ENCODE measurements at regions not wholly inside any gene's neighbourhood (a gene's known extent, or its start where the extent isn't known, plus 50 kb on each side); places are given as distances from the start of the nearest gene placed in this dataset.

DNA sequence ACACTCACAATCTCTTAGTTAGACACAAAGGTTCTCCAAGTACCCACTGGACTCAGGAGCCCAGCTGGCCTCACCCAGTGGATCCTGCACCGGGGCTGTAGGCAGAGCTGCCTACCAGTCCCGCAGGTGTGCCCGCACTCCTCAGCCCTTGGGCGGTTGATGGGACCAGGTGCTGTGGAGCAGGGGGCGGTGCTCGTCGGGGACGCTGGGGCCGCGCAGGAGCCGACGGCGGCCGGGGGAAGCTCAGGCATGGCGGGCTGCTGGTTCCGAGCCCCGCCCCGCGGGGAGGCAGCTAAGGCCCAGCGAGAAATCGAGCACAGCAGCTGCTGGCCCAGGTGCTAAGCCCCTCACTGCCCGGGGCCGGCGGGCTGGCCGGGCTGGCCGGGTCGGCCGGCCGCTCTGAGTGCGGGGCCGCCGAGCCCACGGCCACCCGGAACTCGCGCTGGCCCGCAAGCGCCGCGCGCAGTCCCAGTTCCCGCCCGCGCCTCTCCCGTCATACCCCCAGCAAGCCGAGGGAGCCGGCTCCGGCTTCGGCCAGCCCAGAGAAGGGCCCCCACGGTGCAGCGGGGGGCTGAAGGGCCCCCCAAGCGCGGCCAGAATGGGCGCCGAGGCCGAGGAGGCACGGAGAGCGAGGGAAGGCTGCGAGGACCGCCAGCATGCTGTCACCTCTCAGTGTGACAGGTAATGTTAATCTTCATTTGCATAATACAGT is 506.8 kb downstream of the LRFN5 start:
- H3K27ac ChIP-seq (ENCODE audit: low read depth): no peak overlapping the region
- no peak overlapping the region for H3K4me3 ChIP-seq (ENCODE audit: low read depth, low read length)
- no peaks in the 10 kb centered on the region for H3K4me1 ChIP-seq (ENCODE audit: insufficient read depth)
- H3K36me3 ChIP-seq (ENCODE audit: insufficient read depth): no peaks in the 10 kb centered on the region
- 93% methylated on average over 60 of the region's 60 CpGs for WGBS
- no peak for DNase-seq (ENCODE audit: extremely low spot score)

DNA sequence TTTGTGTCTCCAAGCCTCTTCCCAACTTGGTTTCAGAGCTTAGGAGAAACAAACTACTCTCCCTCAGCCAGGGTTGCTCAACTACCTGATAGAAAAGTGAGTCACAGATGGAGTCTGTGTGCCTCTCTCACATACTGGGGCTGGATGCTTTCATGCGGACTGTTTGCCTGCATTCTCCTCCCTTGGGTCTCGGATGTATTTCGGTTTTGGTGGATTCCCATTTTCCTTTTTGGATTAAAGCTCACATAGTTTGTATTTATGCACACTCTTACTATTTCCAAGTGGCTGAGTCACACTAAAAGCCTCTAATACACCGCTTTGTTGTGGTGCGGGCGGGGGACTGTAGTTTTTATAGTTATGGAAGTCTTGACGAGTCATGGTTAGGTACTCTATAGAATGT is 505.4 kb downstream of the LRFN5 start:
- no peaks in the 10 kb centered on the region for H3K36me3 ChIP-seq (ENCODE audit: insufficient read depth)
- H3K27ac ChIP-seq (ENCODE audit: low read depth): no peak overlapping the region
- H3K4me1 ChIP-seq (ENCODE audit: insufficient read depth): no peaks in the 10 kb centered on the region
- no peak for DNase-seq (ENCODE audit: extremely low spot score)
- WGBS: 96% methylated on average over 7 of the region's 7 CpGs
- no peak overlapping the region for H3K4me3 ChIP-seq (ENCODE audit: low read depth, low read length)

DNA sequence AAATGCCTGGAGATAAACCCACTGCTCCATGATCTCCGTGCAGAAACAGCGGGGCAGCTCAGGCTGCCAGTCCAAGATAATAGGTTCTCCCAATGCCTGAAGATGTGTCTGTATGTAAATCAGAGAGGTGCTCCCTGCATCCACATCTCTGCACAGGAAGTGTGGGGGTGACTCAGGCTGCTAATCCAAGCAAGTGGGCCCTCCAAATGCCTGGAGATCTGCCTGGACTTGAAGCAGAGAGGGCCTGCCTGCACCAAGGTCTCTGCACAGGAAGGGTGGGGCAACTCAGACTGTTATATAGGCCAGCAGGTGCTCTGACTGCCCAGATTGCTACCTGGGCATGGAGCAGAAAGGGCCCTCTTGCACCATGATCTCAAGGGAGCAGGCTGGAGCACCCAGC is 504.7 kb downstream of the LRFN5 start:
- H3K36me3 ChIP-seq (ENCODE audit: insufficient read depth): no peaks in the 10 kb centered on the region
- H3K4me1 ChIP-seq (ENCODE audit: insufficient read depth): no peaks in the 10 kb centered on the region
- 93% methylated on average over 2 of the region's 2 CpGs for WGBS
- DNase-seq (ENCODE audit: extremely low spot score): no peak
- no peak overlapping the region for H3K27ac ChIP-seq (ENCODE audit: low read depth)
- H3K4me3 ChIP-seq (ENCODE audit: low read depth, low read length): no peak overlapping the region

DNA sequence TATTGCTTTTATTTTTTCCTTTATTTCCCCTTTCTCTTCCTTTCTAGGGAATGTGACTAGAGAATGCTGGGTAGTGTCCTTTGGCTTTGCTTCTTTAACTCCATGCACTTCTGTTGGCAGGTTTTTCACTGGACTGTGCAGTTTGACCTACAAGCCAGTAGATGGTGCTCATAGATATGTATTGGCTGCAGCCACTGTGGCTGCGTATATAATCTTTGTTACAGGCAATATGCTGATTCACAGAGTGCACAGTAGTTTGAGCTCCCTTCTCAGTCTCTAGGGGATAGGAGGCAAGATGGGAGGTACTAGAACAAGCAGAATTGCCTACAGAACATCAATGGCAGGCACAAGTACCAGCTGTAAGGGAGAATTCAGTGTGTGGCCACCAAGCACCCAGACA is 503.5 kb downstream of the LRFN5 start:
- Histone ChIP-seq H3K4me1 (ENCODE audit: insufficient read depth) (no peaks in the 10 kb centered on the region), H3K36me3 (ENCODE audit: insufficient read depth) (no peaks in the 10 kb centered on the region), H3K4me3 (ENCODE audit: low read depth, low read length) (no peak overlapping the region), H3K27ac (ENCODE audit: low read depth) (no peak overlapping the region)
- DNase-seq (ENCODE audit: extremely low spot score): no peak
- WGBS: 67% methylated on average over 1 of the region's 1 CpG

DNA sequence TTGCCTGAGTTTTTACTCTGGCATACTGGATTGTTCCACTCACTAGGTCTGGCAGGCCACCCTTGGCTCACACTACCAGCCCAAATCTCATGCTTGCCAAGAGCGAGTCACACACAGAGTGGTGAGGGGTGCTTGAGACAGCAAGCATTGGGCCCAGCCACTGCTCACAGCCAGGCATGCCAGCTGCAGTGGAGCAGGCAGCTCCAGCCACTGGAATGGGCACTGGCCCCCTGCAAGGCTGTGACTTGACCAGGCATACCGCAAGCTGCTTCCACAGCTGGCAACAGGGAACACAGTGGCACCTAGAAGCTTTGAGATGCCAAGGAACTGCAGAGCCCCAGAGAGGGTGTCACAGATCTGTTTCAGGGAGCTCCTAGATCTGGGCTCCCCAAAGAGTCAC is 488.5 kb downstream of the LRFN5 start:
- no peaks in the 10 kb centered on the region for H3K36me3 ChIP-seq (ENCODE audit: insufficient read depth)
- no peak for DNase-seq (ENCODE audit: extremely low spot score)
- no peak overlapping the region for H3K27ac ChIP-seq (ENCODE audit: low read depth)
- H3K4me3 ChIP-seq (ENCODE audit: low read depth, low read length): no peak overlapping the region
- H3K4me1 ChIP-seq (ENCODE audit: insufficient read depth): no peaks in the 10 kb centered on the region
- WGBS: 98% methylated on average over 2 of the region's 2 CpGs

DNA sequence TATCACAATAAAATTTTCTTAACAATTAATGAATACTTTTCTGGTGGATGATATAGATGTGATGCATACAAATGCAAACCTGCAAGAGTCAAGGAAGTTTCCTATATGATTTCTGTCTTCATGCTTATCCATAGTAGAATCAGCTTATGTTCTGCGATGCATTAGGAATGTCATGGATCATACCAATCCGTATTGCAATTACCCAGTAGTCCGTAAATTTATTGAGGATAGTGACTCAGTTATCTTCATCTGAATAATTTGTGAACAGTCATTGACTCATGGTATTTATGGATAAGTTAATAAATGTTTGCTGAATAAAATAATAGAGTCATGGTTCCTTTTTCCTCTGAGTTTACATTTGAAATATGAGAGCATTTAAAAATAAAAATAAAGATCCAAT is 483.4 kb downstream of the LRFN5 start:
- WGBS: 88% methylated on average over 3 of the region's 3 CpGs
- Histone ChIP-seq H3K4me3 (ENCODE audit: low read depth, low read length) (no peak overlapping the region), H3K27ac (ENCODE audit: low read depth) (no peak overlapping the region), H3K4me1 (ENCODE audit: insufficient read depth) (no peaks in the 10 kb centered on the region), H3K36me3 (ENCODE audit: insufficient read depth) (no peaks in the 10 kb centered on the region)
- DNase-seq (ENCODE audit: extremely low spot score): no peak

DNA sequence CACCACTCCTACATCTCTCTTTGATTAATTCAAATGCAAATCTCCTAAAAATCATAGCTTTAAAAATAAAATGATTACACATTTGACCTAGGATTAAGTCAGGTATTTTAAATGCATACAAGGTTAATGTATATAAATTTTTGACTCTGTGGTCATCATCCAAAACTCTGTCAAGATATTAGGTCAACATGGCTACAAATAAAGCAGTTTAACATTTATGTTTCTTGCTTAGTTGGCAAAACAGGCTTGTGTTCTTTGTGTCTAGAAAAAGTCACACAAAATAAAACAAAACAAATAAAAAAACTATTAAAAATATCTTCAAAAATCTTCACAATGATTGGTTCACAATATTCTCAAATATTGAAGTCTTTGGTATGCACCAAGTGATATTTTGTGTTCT is 473.2 kb downstream of the LRFN5 start:
- no peak for DNase-seq (ENCODE audit: extremely low spot score)
- no peak overlapping the region for H3K4me3 ChIP-seq (ENCODE audit: low read depth, low read length)

DNA sequence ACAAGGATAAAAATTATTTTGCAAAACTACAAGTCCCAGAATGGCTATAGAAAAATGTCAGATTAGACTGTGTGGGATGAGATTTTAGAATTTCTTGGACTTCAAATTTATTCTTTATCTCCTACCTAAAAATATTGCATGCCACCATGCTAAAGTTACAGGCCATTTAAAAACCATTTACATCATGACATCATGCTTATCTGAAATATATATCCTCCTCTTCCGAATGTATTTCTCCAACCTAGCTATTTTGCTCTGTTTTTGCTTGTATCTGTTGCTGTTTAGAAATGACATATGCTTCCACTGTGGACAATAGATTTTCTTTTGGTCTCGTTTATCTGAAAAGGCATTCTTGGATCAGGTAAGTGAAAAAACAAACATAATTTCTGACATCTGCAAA is 471.7 kb downstream of the LRFN5 start:
- no peaks in the 10 kb centered on the region for H3K36me3 ChIP-seq (ENCODE audit: insufficient read depth)
- H3K4me3 ChIP-seq (ENCODE audit: low read depth, low read length): no peak overlapping the region
- WGBS: 70% methylated on average over 2 of the region's 2 CpGs
- no peaks in the 10 kb centered on the region for H3K4me1 ChIP-seq (ENCODE audit: insufficient read depth)
- no peak overlapping the region for H3K27ac ChIP-seq (ENCODE audit: low read depth)
- DNase-seq (ENCODE audit: extremely low spot score): no peak

More for the DNA sequence above, 473.2 kb downstream of the LRFN5 start:
- Histone ChIP-seq H3K36me3 (ENCODE audit: insufficient read depth) (no peaks in the 10 kb centered on the region), H3K27ac (ENCODE audit: low read depth) (no peak overlapping the region), H3K4me1 (ENCODE audit: insufficient read depth) (no peaks in the 10 kb centered on the region)

DNA sequence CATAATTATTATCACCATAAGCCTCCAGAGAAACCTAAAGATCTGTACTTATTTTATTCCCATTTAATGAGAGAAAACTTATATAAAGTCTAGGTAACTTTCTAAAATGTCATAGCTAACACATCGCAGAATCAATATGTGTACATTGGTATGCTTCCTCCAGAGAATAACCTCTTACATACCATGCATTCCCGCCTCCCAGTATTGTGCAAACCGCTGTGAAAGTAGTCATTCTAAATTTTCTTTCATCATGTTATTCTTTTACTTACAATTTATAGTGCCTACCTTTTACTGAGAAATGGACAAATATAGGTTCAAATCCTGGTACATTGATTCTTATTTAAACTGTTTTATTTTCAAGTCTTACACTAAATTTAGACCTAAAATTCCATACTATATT is 463.4 kb downstream of the LRFN5 start:
- WGBS: 90% methylated on average over 3 of the region's 3 CpGs
- no peaks in the 10 kb centered on the region for H3K36me3 ChIP-seq (ENCODE audit: insufficient read depth)
- DNase-seq (ENCODE audit: extremely low spot score): no peak
- no peak overlapping the region for H3K4me3 ChIP-seq (ENCODE audit: low read depth, low read length)
- H3K4me1 ChIP-seq (ENCODE audit: insufficient read depth): no peaks in the 10 kb centered on the region
- no peak overlapping the region for H3K27ac ChIP-seq (ENCODE audit: low read depth)

DNA sequence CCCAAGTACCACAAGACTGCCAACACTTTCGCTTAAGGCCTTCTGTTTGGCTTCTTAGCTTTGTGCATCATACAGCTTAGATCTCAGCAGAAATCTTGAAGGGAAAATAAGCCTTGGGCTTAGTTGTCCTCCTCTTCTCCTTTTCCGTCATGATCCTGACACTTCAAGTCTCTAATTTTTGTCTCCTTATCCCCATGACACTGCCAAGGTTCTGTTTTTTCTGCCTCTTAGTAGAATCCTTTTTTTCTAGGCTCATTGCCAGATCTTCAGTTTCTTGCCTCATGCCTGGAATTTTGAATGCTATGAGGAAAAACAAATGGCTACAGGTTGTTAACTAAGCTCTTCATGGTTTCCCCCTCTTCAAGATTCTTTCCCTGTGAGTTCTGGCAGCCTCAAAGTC is 450.4 kb downstream of the LRFN5 start:
- Histone ChIP-seq H3K4me3 (ENCODE audit: low read depth, low read length) (no peak overlapping the region), H3K36me3 (ENCODE audit: insufficient read depth) (no peaks in the 10 kb centered on the region), H3K4me1 (ENCODE audit: insufficient read depth) (no peaks in the 10 kb centered on the region), H3K27ac (ENCODE audit: low read depth) (no peak overlapping the region)
- WGBS: 44% methylated on average over 2 of the region's 2 CpGs
- no peak for DNase-seq (ENCODE audit: extremely low spot score)

DNA sequence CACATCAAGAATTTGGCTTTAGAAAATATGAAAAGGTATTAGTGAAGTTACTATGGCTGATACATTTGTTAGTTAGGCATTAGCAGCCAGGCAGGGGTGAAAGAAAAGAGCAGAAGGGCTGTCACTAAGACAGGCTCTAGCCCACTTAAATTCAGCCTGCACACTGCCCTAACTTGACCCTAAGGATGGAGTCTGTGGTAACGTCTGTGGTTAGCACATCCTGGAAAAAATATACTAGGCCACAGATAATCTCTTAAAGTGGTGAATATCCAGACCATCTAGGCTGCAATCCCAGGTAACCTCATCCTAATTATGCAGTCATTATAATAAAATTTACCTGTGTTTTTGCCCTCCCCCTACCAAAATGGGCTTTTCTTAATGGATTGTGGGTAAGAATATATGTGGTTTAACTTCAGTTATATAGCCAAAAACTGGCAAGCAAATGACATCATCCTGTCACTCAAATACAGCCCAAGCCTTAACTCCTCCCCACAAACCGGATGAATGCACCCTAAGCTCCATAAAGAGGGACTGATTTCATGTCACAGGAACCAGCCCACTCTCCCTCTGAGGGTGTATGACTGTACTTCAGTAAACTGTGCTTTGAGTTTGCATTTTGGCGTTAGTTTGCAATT is 440.9 kb downstream of the LRFN5 start:
- WGBS: 52% methylated on average over 3 of the region's 3 CpGs
- H3K4me3 ChIP-seq (ENCODE audit: low read depth, low read length): no peak overlapping the region
- H3K4me1 ChIP-seq (ENCODE audit: insufficient read depth): no peaks in the 10 kb centered on the region
- H3K36me3 ChIP-seq (ENCODE audit: insufficient read depth): no peaks in the 10 kb centered on the region
- DNase-seq (ENCODE audit: extremely low spot score): no peak
- no peak overlapping the region for H3K27ac ChIP-seq (ENCODE audit: low read depth)

DNA sequence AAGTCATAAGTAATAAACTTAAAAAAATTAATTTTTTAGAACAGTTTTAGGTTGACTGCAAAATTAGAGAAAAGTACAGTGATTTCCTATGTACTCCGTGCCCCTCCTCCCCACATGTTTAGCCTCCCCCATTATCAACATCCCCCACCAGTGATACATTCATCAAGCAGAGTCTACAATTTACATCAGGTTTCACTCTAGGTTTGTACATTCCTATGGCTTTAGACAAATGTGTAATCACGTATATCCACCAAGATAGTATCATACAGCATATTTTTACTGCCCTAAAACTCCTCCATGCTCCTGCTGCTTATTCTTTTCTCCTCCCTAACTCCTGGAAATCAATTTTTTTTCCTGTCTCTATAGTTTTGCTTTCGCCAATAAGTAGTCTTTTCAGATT is 438.7 kb downstream of the LRFN5 start:
- WGBS: 85% methylated on average over 3 of the region's 3 CpGs
- Histone ChIP-seq H3K27ac (ENCODE audit: low read depth) (no peak overlapping the region), H3K36me3 (ENCODE audit: insufficient read depth) (no peaks in the 10 kb centered on the region), H3K4me3 (ENCODE audit: low read depth, low read length) (no peak overlapping the region), H3K4me1 (ENCODE audit: insufficient read depth) (no peaks in the 10 kb centered on the region)
- DNase-seq (ENCODE audit: extremely low spot score): no peak

DNA sequence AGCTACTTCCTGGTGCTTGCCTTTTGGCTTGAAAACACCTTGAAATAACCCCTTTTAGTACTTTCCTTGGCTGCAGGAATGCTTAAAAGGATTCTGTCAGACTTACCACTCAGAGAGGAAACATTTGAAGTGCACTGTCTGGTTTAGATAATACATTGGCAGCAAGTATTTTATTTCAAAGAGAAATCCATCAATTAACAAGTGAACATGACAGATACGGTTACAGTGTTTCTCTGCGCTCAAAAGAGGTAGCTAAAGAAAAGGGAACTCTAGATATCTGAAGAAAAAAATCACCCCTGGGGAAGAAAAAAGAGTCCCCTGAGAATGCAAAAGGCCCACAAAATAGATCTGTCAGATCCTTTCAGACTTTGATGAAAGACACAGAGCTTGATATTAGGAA is 421.9 kb downstream of the LRFN5 start:
- no peaks in the 10 kb centered on the region for H3K4me1 ChIP-seq (ENCODE audit: insufficient read depth)
- H3K4me3 ChIP-seq (ENCODE audit: low read depth, low read length): no peak overlapping the region
- H3K27ac ChIP-seq (ENCODE audit: low read depth): no peak overlapping the region
- no peak for DNase-seq (ENCODE audit: extremely low spot score)
- whole genome bisulfite sequencing: 83% methylated on average over 2 of the region's 2 CpGs
- no peaks in the 10 kb centered on the region for H3K36me3 ChIP-seq (ENCODE audit: insufficient read depth)

DNA sequence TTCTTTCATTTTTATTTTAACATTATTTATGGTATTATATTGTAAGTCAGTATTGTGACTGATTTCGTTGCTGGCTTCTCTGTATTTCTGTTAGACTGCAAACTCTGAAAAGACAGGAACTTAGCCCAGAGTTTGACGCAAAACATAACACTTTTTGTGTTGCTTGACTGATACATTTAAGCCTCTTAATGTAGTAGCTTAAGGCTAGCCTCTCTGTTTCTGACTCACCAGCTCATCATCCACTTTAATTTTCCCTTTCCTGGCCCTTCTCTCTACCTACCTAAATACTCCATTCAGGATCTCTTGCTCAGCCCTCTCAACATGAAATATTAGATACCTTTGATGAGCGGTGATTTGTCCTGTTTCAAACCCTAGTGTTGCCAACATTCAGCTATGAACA is 420.6 kb downstream of the LRFN5 start:
- 83% methylated on average over 3 of the region's 3 CpGs for WGBS
- no peaks in the 10 kb centered on the region for H3K4me1 ChIP-seq (ENCODE audit: insufficient read depth)
- H3K4me3 ChIP-seq (ENCODE audit: low read depth, low read length): no peak overlapping the region
- no peak for DNase-seq (ENCODE audit: extremely low spot score)
- no peak overlapping the region for H3K27ac ChIP-seq (ENCODE audit: low read depth)
- no peaks in the 10 kb centered on the region for H3K36me3 ChIP-seq (ENCODE audit: insufficient read depth)

DNA sequence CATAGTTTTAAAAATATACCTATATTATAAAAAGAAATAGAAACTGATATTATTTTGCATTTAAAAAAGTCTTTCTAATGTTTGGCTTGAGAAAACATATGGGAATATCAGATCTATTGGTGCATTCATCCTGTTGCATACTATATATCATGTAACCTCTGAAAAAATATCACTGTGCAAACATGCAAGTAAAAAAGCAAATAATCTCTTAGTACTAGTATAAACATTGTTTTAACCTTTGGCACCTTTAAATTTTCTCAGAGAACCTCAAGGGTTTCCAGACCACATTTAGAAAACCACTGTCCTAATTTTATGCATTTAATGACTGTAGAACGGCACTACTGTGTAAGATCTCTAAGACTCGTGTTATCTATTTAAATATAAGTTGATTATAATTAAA is 416.8 kb downstream of the LRFN5 start:
- 66% methylated on average over 2 of the region's 2 CpGs for WGBS
- Histone ChIP-seq H3K4me3 (ENCODE audit: low read depth, low read length) (no peak overlapping the region), H3K27ac (ENCODE audit: low read depth) (no peak overlapping the region), H3K4me1 (ENCODE audit: insufficient read depth) (no peaks in the 10 kb centered on the region), H3K36me3 (ENCODE audit: insufficient read depth) (no peaks in the 10 kb centered on the region)
- no peak for DNase-seq (ENCODE audit: extremely low spot score)
